Loucy (cell line): ENCODE measurements at regions not wholly inside any gene's neighbourhood (a gene's known extent, or its start where the extent isn't known, plus 50 kb on each side); places are given as distances from the start of the nearest gene placed in this dataset.

Experiments used
- H2AFZ ChIP-seq: fragments of 200-600 bp; sonication (generic); 2 replicates; pipeline ENCODE4 v1.6.0; 2016; ENCODE audit warnings: antibody characterized with exemption, mild to moderate bottlenecking, low read length, moderate library complexity
- H3F3A ChIP-seq: fragments of 200-600 bp; 2 replicates; pipeline ENCODE4 v1.6.0; 2016; ENCODE audit warnings: antibody characterized with exemption, low read depth, mild to moderate bottlenecking
- H3K27me3 ChIP-seq: fragments of 200-600 bp; sonication (generic); 2 replicates; pipeline ENCODE4 v1.6.1; 2014; ENCODE audit warnings: low read length, mild to moderate bottlenecking; ENCODE audit not compliant: insufficient read depth, poor library complexity, severe bottlenecking
- H3K36me3 ChIP-seq: fragments of 200-600 bp; sonication (generic); 2 replicates; pipeline ENCODE4 v1.6.1; 2016; ENCODE audit warnings: low read length; ENCODE audit not compliant: insufficient read depth
- H3K4me1 ChIP-seq: fragments of 200-600 bp; sonication (generic); 2 replicates; pipeline ENCODE4 v1.5.1; 2014; ENCODE audit warnings: low read length, mild to moderate bottlenecking; ENCODE audit not compliant: insufficient read depth, poor library complexity, severe bottlenecking
- H3K4me2 ChIP-seq: fragments of 200-600 bp; sonication (generic); 2 replicates; pipeline ENCODE4 v1.6.0; 2014; ENCODE audit warnings: antibody characterized with exemption, low read length, low read depth, mild to moderate bottlenecking; ENCODE audit not compliant: poor library complexity, severe bottlenecking
- H3K4me3 ChIP-seq: fragments of 200-600 bp; sonication (generic); 2 replicates; pipeline ENCODE4 v1.5.1; 2014; ENCODE audit warnings: low read length, mild to moderate bottlenecking, mixed read lengths; ENCODE audit not compliant: poor library complexity, severe bottlenecking
- H3K79me2 ChIP-seq: fragments of 200-600 bp; sonication (generic); 2 replicates; pipeline ENCODE4 v1.6.1; 2014; ENCODE audit warnings: low read length; ENCODE audit not compliant: insufficient read depth
- H3K9ac ChIP-seq: fragments of 200-600 bp; sonication (generic); 2 replicates; pipeline ENCODE4 v1.6.0; 2014; ENCODE audit warnings: mild to moderate bottlenecking, low read depth, low read length, moderate library complexity; ENCODE audit not compliant: poor library complexity, severe bottlenecking
- H3K9me2 ChIP-seq: fragments of 200-600 bp; sonication (generic); replicated peaks from 2 replicates; pipeline ENCODE4 v1.6.1; 2016; ENCODE audit warnings: low read depth, low read length, mixed read lengths
- H3K9me3 ChIP-seq: fragments of 200-600 bp; sonication (generic); 2 replicates; pipeline ENCODE4 v1.6.1; 2014; ENCODE audit warnings: mild to moderate bottlenecking, antibody characterized with exemption, low read length, low read depth; ENCODE audit not compliant: insufficient read depth
- H4K20me1 ChIP-seq: fragments of 200-600 bp; sonication (generic); 2 replicates; pipeline ENCODE4 v1.6.0; 2014; ENCODE audit warnings: antibody characterized with exemption, low read length, mild to moderate bottlenecking; ENCODE audit not compliant: insufficient read depth, poor library complexity, severe bottlenecking
- CTCF ChIP-seq: fragments of 200-600 bp; sonication (generic); conservative IDR thresholded peaks from 2 replicates; pipeline ENCODE4 v1.5.1; 2014; ENCODE audit warnings: mild to moderate bottlenecking, antibody characterized with exemption, low read length
- EZH2phosphoT487 ChIP-seq: fragments of 200-600 bp; IDR thresholded peaks from 2 replicates; pipeline ENCODE4 v1.6.1; 2018; ENCODE audit warnings: antibody characterized with exemption, mild to moderate bottlenecking, moderate library complexity, borderline replicate concordance

- Histone ChIP-seq H3K9ac (no peak overlapping the region), H3K4me2 (no peak overlapping the region), H4K20me1 (no peaks in the 10 kb centered on the region), H3K9me3 (no peaks in the 10 kb centered on the region), H3K9me2 (no peaks in the 10 kb centered on the region), H3K4me1 (no peaks in the 10 kb centered on the region), H3K36me3 (no peaks in the 10 kb centered on the region), H3F3A (no peaks in the 10 kb centered on the region), H3K4me3 (no peak overlapping the region), H2AFZ (no peak overlapping the region), H3K79me2 (no peaks in the 10 kb centered on the region), H3K27me3 (no peaks in the 10 kb centered on the region)
- TF ChIP-seq EZH2phosphoT487: no peak
- TF ChIP-seq CTCF: no peak
These were observed 592.5 kb upstream of the GOLIM4 start for GRCh38 chr3:168688267-168688666.

GRCh38 chr3:168684519-168684918 lies 588.8 kb upstream of the GOLIM4 start:
- no peak for TF ChIP-seq EZH2phosphoT487
- no peak for TF ChIP-seq CTCF
- H2AFZ ChIP-seq: no peak overlapping the region
- H3K27me3 ChIP-seq: no peaks in the 10 kb centered on the region

GRCh38 chr3:168678730-168679129 lies 583.0 kb upstream of the GOLIM4 start:
- Histone ChIP-seq H3K9me3 (no peaks in the 10 kb centered on the region), H3K36me3 (no peaks in the 10 kb centered on the region), H2AFZ (no peak overlapping the region), H3K4me3 (no peak overlapping the region), H3K4me2 (no peak overlapping the region), H3K79me2 (no peaks in the 10 kb centered on the region), H3F3A (no peaks in the 10 kb centered on the region), H3K4me1 (no peaks in the 10 kb centered on the region), H3K9me2 (no peaks in the 10 kb centered on the region), H3K27me3 (no peaks in the 10 kb centered on the region), H3K9ac (no peak overlapping the region), H4K20me1 (no peaks in the 10 kb centered on the region)
- TF ChIP-seq CTCF (no peak), EZH2phosphoT487 (no peak)

More at GRCh38 chr3:168684519-168684918, 588.8 kb upstream of the GOLIM4 start:
- Histone ChIP-seq H4K20me1 (no peaks in the 10 kb centered on the region), H3K4me2 (no peak overlapping the region), H3K4me1 (no peaks in the 10 kb centered on the region), H3F3A (no peaks in the 10 kb centered on the region), H3K9me3 (no peaks in the 10 kb centered on the region), H3K4me3 (no peak overlapping the region), H3K36me3 (no peaks in the 10 kb centered on the region), H3K79me2 (no peaks in the 10 kb centered on the region), H3K9me2 (no peaks in the 10 kb centered on the region), H3K9ac (no peak overlapping the region)
